H1 (cell line): ENCODE measurements at regions not wholly inside any gene's neighbourhood (a gene's known extent, or its start where the extent isn't known, plus 50 kb on each side); places are given as distances from the start of the nearest gene placed in this dataset.

Experiments
- CREB1 ChIP-seq: IDR thresholded peaks from 2 replicates; pipeline ENCODE4 v1.6.1; 2012; ENCODE audit warnings: inconsistent platforms
- EGR1 ChIP-seq: IDR thresholded peaks from 2 replicates; pipeline ENCODE4 v1.6.1; 2011; ENCODE audit warnings: low read depth, low read length, borderline replicate concordance
- FOSL1 ChIP-seq: IDR thresholded peaks from 2 replicates; pipeline ENCODE4 v1.6.1; 2011; ENCODE audit warnings: mild to moderate bottlenecking, low read depth, low read length, moderate library complexity; ENCODE audit not compliant: insufficient read depth
- GABPA ChIP-seq: IDR thresholded peaks from 2 replicates; pipeline ENCODE4 v1.6.1; 2011; ENCODE audit warnings: mild to moderate bottlenecking, low read length, moderate library complexity, borderline replicate concordance; ENCODE audit not compliant: insufficient read depth
- POLR2A ChIP-seq, 2 experiments: IDR thresholded peaks; 1 replicate in 1 of 2; 2 replicates in 1 of 2; pipeline ENCODE4 v1.6.1; 2011; ENCODE audit warnings: low read depth in 2 of 2, low read length in 2 of 2, mild to moderate bottlenecking in 2 of 2; ENCODE audit errors: control extremely low read depth in 1 of 2
- RFX5 ChIP-seq: IDR thresholded peaks from 2 replicates; pipeline ENCODE4 v1.6.1; 2011; ENCODE audit warnings: low read depth, low read length, improper control_type of control experiment, borderline replicate concordance
- SIN3A ChIP-seq, 2 experiments: IDR thresholded peaks in 1 of 2; conservative IDR thresholded peaks in 1 of 2; 2 replicates each; pipeline ENCODE4 v1.6.1; 2011 to 2012; ENCODE audit warnings: low read length in 2 of 2, improper control_type of control experiment in 1 of 2, low read depth in 1 of 2, mild to moderate bottlenecking in 1 of 2
- SP1 ChIP-seq: IDR thresholded peaks from 2 replicates; pipeline ENCODE4 v1.6.1; 2011; ENCODE audit warnings: low read depth, low read length
- SP2 ChIP-seq: IDR thresholded peaks from 2 replicates; pipeline ENCODE4 v1.6.1; 2012; ENCODE audit warnings: mild to moderate bottlenecking, low read length, inconsistent platforms
- SRF ChIP-seq: IDR thresholded peaks from 2 replicates; pipeline ENCODE4 v1.6.1; 2011; ENCODE audit warnings: mild to moderate bottlenecking, low read depth, low read length, moderate library complexity
- TEAD4 ChIP-seq: IDR thresholded peaks from 2 replicates; pipeline ENCODE4 v1.6.1; 2012; ENCODE audit warnings: low read depth, low read length, inconsistent platforms, mixed read lengths
- TF ChIP-seq, protein P1 (sequence below): fragments of 300-600 bp; sonication (generic); IDR thresholded peaks from 2 replicates; pipeline ENCODE4 v1.7.1; 2012; ENCODE audit warnings: low read length, moderate library complexity, mild to moderate bottlenecking, inconsistent platforms; ENCODE audit not compliant: insufficient replicate concordance
- TF ChIP-seq, protein P2 (sequence below): IDR thresholded peaks from 2 replicates; pipeline ENCODE4 v1.6.1; 2011; ENCODE audit warnings: low read length, improper control_type of control experiment

DNA sequence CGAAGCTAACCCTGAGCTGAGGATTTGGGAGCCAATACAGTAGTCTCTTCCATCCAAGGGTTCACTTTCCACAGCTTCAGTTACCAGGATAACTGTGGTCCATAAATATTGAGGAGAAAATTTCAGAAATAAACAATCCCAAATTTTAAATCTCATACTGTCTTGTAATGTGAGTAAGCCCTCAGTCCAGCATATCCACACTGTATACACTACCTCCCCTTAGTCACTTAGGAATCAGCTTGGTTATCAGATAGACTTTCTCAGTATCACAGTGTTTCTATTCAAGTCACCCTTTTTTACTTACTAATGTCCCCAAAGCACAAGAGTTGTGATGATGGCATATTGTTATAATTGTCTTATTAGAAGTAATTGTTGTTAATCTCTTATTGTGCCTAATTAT, 102.3 kb upstream of the GNG12 start (continued):
- TF ChIP-seq, protein P1, sequence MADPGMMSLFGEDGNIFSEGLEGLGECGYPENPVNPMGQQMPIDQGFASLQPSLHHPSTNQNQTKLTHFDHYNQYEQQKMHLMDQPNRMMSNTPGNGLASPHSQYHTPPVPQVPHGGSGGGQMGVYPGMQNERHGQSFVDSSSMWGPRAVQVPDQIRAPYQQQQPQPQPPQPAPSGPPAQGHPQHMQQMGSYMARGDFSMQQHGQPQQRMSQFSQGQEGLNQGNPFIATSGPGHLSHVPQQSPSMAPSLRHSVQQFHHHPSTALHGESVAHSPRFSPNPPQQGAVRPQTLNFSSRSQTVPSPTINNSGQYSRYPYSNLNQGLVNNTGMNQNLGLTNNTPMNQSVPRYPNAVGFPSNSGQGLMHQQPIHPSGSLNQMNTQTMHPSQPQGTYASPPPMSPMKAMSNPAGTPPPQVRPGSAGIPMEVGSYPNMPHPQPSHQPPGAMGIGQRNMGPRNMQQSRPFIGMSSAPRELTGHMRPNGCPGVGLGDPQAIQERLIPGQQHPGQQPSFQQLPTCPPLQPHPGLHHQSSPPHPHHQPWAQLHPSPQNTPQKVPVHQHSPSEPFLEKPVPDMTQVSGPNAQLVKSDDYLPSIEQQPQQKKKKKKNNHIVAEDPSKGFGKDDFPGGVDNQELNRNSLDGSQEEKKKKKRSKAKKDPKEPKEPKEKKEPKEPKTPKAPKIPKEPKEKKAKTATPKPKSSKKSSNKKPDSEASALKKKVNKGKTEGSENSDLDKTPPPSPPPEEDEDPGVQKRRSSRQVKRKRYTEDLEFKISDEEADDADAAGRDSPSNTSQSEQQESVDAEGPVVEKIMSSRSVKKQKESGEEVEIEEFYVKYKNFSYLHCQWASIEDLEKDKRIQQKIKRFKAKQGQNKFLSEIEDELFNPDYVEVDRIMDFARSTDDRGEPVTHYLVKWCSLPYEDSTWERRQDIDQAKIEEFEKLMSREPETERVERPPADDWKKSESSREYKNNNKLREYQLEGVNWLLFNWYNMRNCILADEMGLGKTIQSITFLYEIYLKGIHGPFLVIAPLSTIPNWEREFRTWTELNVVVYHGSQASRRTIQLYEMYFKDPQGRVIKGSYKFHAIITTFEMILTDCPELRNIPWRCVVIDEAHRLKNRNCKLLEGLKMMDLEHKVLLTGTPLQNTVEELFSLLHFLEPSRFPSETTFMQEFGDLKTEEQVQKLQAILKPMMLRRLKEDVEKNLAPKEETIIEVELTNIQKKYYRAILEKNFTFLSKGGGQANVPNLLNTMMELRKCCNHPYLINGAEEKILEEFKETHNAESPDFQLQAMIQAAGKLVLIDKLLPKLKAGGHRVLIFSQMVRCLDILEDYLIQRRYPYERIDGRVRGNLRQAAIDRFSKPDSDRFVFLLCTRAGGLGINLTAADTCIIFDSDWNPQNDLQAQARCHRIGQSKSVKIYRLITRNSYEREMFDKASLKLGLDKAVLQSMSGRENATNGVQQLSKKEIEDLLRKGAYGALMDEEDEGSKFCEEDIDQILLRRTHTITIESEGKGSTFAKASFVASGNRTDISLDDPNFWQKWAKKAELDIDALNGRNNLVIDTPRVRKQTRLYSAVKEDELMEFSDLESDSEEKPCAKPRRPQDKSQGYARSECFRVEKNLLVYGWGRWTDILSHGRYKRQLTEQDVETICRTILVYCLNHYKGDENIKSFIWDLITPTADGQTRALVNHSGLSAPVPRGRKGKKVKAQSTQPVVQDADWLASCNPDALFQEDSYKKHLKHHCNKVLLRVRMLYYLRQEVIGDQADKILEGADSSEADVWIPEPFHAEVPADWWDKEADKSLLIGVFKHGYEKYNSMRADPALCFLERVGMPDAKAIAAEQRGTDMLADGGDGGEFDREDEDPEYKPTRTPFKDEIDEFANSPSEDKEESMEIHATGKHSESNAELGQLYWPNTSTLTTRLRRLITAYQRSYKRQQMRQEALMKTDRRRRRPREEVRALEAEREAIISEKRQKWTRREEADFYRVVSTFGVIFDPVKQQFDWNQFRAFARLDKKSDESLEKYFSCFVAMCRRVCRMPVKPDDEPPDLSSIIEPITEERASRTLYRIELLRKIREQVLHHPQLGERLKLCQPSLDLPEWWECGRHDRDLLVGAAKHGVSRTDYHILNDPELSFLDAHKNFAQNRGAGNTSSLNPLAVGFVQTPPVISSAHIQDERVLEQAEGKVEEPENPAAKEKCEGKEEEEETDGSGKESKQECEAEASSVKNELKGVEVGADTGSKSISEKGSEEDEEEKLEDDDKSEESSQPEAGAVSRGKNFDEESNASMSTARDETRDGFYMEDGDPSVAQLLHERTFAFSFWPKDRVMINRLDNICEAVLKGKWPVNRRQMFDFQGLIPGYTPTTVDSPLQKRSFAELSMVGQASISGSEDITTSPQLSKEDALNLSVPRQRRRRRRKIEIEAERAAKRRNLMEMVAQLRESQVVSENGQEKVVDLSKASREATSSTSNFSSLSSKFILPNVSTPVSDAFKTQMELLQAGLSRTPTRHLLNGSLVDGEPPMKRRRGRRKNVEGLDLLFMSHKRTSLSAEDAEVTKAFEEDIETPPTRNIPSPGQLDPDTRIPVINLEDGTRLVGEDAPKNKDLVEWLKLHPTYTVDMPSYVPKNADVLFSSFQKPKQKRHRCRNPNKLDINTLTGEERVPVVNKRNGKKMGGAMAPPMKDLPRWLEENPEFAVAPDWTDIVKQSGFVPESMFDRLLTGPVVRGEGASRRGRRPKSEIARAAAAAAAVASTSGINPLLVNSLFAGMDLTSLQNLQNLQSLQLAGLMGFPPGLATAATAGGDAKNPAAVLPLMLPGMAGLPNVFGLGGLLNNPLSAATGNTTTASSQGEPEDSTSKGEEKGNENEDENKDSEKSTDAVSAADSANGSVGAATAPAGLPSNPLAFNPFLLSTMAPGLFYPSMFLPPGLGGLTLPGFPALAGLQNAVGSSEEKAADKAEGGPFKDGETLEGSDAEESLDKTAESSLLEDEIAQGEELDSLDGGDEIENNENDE: no peak
- TF ChIP-seq CREB1: no peak
- no peak for TF ChIP-seq GABPA
- no peak for TF ChIP-seq SRF
- TF ChIP-seq, protein P2, sequence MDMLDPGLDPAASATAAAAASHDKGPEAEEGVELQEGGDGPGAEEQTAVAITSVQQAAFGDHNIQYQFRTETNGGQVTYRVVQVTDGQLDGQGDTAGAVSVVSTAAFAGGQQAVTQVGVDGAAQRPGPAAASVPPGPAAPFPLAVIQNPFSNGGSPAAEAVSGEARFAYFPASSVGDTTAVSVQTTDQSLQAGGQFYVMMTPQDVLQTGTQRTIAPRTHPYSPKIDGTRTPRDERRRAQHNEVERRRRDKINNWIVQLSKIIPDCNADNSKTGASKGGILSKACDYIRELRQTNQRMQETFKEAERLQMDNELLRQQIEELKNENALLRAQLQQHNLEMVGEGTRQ: no peak
- no peak for TF ChIP-seq TEAD4
- no peak for TF ChIP-seq SP2
- TF ChIP-seq SIN3A (conservative IDR thresholded peaks at IDR 0.05 in 1 of 2, IDR thresholded peaks at IDR 0.05 in 1 of 2; ENCODE audit: low read depth in 1 of 2, low read length in 2 of 2): no peak
- no peak for TF ChIP-seq RFX5
- TF ChIP-seq SP1: no peak
- no peak for TF ChIP-seq FOSL1
- no peak for TF ChIP-seq POLR2A (IDR thresholded peaks at IDR 0.05; ENCODE audit: control extremely low read depth in 1 of 2, low read depth in 2 of 2, low read length in 2 of 2)
- TF ChIP-seq EGR1: no peak
